SU-DHL-6 (cell line): ENCODE measurements at regions not wholly inside any gene's neighbourhood (a gene's known extent, or its start where the extent isn't known, plus 50 kb on each side); places are given as distances from the start of the nearest gene placed in this dataset.
"Not testable (repeated sequence)": the region's sequence is repeated elsewhere in the genome, so short reads cannot be mapped to it uniquely, and the experiment has no call there.

Experiments
- H2AFZ ChIP-seq: fragments of 200-600 bp; sonication (generic); 2 replicates; pipeline ENCODE4 v1.6.1; 2014; ENCODE audit warnings: low read depth, mild to moderate bottlenecking, moderate library complexity, mixed read lengths, antibody characterized with exemption, low read length; ENCODE audit not compliant: severe bottlenecking
- H3F3A ChIP-seq: fragments of 200-600 bp; shearing (Covaris generic); 2 replicates; pipeline ENCODE4 v1.6.0; 2016; ENCODE audit warnings: antibody characterized with exemption, mild to moderate bottlenecking; ENCODE audit not compliant: insufficient read depth
- H3K27ac ChIP-seq: fragments of 200-600 bp; sonication (generic); 2 replicates; pipeline ENCODE4 v1.5.1; 2016; ENCODE audit warnings: low read depth, mild to moderate bottlenecking, low read length, moderate library complexity, mixed read lengths
- H3K27me3 ChIP-seq: fragments of 200-600 bp; sonication (generic), shearing (Covaris generic); 2 replicates; pipeline ENCODE4 v1.6.0; 2014; ENCODE audit warnings: mild to moderate bottlenecking, low read length
- H3K36me3 ChIP-seq: fragments of 200-600 bp; sonication (generic); 2 replicates; pipeline ENCODE4 v1.6.1; 2014; ENCODE audit warnings: mild to moderate bottlenecking, low read length, mixed read lengths
- H3K4me2 ChIP-seq: fragments of 300-600, 200-600 bp; shearing (Covaris generic), sonication (generic); 2 replicates; pipeline ENCODE4 v1.6.0; 2014; ENCODE audit warnings: low read length, low read depth, mild to moderate bottlenecking; ENCODE audit not compliant: poor library complexity, severe bottlenecking
- H3K4me3 ChIP-seq: fragments of 200-600 bp; sonication (generic); 2 replicates; pipeline ENCODE4 v1.5.1; 2014; ENCODE audit warnings: antibody characterized with exemption, low read length, mild to moderate bottlenecking, mixed read lengths; ENCODE audit not compliant: insufficient read depth, poor library complexity, severe bottlenecking
- H3K79me2 ChIP-seq: fragments of 200-600 bp; sonication (generic); 2 replicates; pipeline ENCODE4 v1.6.1; 2014; ENCODE audit warnings: mild to moderate bottlenecking, low read length, moderate library complexity; ENCODE audit not compliant: insufficient read depth
- H3K9ac ChIP-seq: fragments of 200-600 bp; sonication (generic); 2 replicates; pipeline ENCODE4 v1.7.0; 2014; ENCODE audit warnings: mild to moderate bottlenecking, low read length
- H3K9me2 ChIP-seq: fragments of 200-600 bp; sonication (generic); replicated peaks from 2 replicates; pipeline ENCODE4 v1.6.1; 2014; ENCODE audit warnings: low read length; ENCODE audit not compliant: insufficient read depth
- H3K9me3 ChIP-seq: fragments of 200-600 bp; sonication (generic); 2 replicates; pipeline ENCODE4 v1.6.1; 2014; ENCODE audit warnings: low read length, mixed read lengths; ENCODE audit not compliant: insufficient read depth
- H4K20me1 ChIP-seq: fragments of 200-600 bp; sonication (generic); 2 replicates; pipeline ENCODE4 v1.6.1; 2014; ENCODE audit warnings: low read depth, mild to moderate bottlenecking, antibody characterized with exemption, low read length, moderate library complexity, mixed read lengths
- EZH2phosphoT487 ChIP-seq: fragments of 200-600 bp; sonication (generic), shearing (Covaris generic); conservative IDR thresholded peaks from 2 replicates; pipeline ENCODE4 v1.6.1; 2018; ENCODE audit warnings: mild to moderate bottlenecking, antibody characterized with exemption, low read length, moderate library complexity, mixed read lengths
- TF ChIP-seq, protein P1 (sequence below): fragments of 200-600 bp; sonication (generic); IDR thresholded peaks from one replicate; pipeline ENCODE4 v1.5.1; 2017; ENCODE audit warnings: antibody characterized with exemption, mild to moderate bottlenecking, low read length, moderate library complexity; ENCODE audit not compliant: insufficient read depth, poor library complexity, severe bottlenecking

GRCh38 chr6:115838216-115838615 lies 222.5 kb downstream of the FRK start:
- H3K27ac ChIP-seq = no peak overlapping the region
- no peaks in the 10 kb centered on the region for H3K9me3 ChIP-seq
- H4K20me1 ChIP-seq = no peaks in the 10 kb centered on the region
- no peak overlapping the region for H3K4me3 ChIP-seq
- H3K4me2 ChIP-seq = no peak overlapping the region
- H3K27me3 ChIP-seq = no peaks in the 10 kb centered on the region
- no peaks in the 10 kb centered on the region for H3K79me2 ChIP-seq
- no peaks in the 10 kb centered on the region for H3F3A ChIP-seq
- H3K9me2 ChIP-seq = no peaks in the 10 kb centered on the region
- H3K36me3 ChIP-seq = no peaks in the 10 kb centered on the region
- no peak overlapping the region for H3K9ac ChIP-seq
- TF ChIP-seq, protein P1, sequence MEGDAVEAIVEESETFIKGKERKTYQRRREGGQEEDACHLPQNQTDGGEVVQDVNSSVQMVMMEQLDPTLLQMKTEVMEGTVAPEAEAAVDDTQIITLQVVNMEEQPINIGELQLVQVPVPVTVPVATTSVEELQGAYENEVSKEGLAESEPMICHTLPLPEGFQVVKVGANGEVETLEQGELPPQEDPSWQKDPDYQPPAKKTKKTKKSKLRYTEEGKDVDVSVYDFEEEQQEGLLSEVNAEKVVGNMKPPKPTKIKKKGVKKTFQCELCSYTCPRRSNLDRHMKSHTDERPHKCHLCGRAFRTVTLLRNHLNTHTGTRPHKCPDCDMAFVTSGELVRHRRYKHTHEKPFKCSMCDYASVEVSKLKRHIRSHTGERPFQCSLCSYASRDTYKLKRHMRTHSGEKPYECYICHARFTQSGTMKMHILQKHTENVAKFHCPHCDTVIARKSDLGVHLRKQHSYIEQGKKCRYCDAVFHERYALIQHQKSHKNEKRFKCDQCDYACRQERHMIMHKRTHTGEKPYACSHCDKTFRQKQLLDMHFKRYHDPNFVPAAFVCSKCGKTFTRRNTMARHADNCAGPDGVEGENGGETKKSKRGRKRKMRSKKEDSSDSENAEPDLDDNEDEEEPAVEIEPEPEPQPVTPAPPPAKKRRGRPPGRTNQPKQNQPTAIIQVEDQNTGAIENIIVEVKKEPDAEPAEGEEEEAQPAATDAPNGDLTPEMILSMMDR = no peak
- no peak for TF ChIP-seq EZH2phosphoT487
- no peak overlapping the region for H2AFZ ChIP-seq

DNA sequence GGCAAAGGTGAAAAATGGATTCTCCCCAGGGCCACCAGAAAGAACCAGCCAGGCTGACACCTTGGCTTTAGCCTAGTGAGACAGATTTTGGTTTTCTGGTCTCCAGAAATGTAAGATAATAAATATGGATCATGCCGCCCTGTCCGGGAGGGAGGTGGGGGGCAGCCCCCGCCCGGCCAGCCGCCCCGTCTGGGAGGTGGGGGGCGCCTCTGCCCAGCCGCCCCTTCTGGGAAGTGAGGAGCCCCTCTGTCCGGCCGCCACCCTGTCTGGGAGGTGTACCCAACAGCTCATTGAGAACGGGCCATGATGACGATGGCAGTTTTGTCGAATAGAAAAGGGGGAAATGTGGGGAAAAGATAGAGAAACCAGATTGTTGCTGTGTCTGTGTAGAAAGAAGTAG lies 224.3 kb downstream of the FRK start:
- not testable (repeated sequence) for H3K4me2 ChIP-seq, H3K27me3 ChIP-seq, H2AFZ ChIP-seq, H3F3A ChIP-seq, H3K79me2 ChIP-seq, H3K9ac ChIP-seq, H3K9me3 ChIP-seq, H4K20me1 ChIP-seq, H3K27ac ChIP-seq, H3K4me3 ChIP-seq, H3K9me2 ChIP-seq, H3K36me3 ChIP-seq

- H3F3A ChIP-seq = no peaks in the 10 kb centered on the region
- no peak overlapping the region for H3K4me3 ChIP-seq
- no peak overlapping the region for H3K27ac ChIP-seq
- no peak for TF ChIP-seq EZH2phosphoT487
- TF ChIP-seq, protein P1 = no peak
- H3K27me3 ChIP-seq = no peaks in the 10 kb centered on the region
- H3K9ac ChIP-seq = no peak overlapping the region
- H4K20me1 ChIP-seq = no peaks in the 10 kb centered on the region
- H2AFZ ChIP-seq = no peak overlapping the region
- no peaks in the 10 kb centered on the region for H3K9me2 ChIP-seq
- no peak overlapping the region for H3K4me2 ChIP-seq
- H3K9me3 ChIP-seq = no peaks in the 10 kb centered on the region
- H3K36me3 ChIP-seq = no peaks in the 10 kb centered on the region
- H3K79me2 ChIP-seq = no peaks in the 10 kb centered on the region
Observed at GRCh38 chr6:115835314-115835713, 225.4 kb downstream of the FRK start.

GRCh38 chr6:115834542-115834941 lies 226.1 kb downstream of the FRK start:
- H3K9me3 ChIP-seq, H3K27me3 ChIP-seq, H4K20me1 ChIP-seq, H3K9ac ChIP-seq, H3K4me2 ChIP-seq, H3K9me2 ChIP-seq, H3K4me3 ChIP-seq, H3K27ac ChIP-seq, H3F3A ChIP-seq, H3K36me3 ChIP-seq, H3K79me2 ChIP-seq, H2AFZ ChIP-seq: not testable (repeated sequence)
